GM13976 (cell line): ENCODE measurements at regions not wholly inside any gene's neighbourhood (a gene's known extent, or its start where the extent isn't known, plus 50 kb on each side); places are given as distances from the start of the nearest gene placed in this dataset.

Source experiments
- DNase-seq: peaks from one replicate; pipeline ENCODE4 v3.0.0; 2012; ENCODE audit warnings: low spot score
- CTCF ChIP-seq: IDR thresholded peaks from 2 replicates; pipeline ENCODE4 v1.5.1; 2012; ENCODE audit warnings: borderline replicate concordance, mild to moderate bottlenecking; ENCODE audit not compliant: insufficient read depth; ENCODE audit errors: extremely low read depth, missing control alignments, control extremely low read depth
- in situ Hi-C: fragments of 300-500 bp; cut with MboI; formaldehyde crosslinking; loops from one replicate; pipeline ENCODE4 v1.12.0; 2022; ENCODE audit warnings: low sequenced_read_pairs, mixed read lengths, inconsistent platforms; ENCODE audit not compliant: unreplicated experiment

GRCh38 chr2:75788154-75788553 lies 77.4 kb upstream of the GCFC2 start:
- in situ Hi-C loops = loop anchor here (25.0 kb wide), 1 partner anchor 799 kb away; no protein-coding TSS in a partner anchor
- DNase-seq = no peak
- no peak for TF ChIP-seq CTCF

- TF ChIP-seq CTCF = peak; percentile 40
- in situ Hi-C loops = loop anchor here (25.0 kb wide), 1 partner anchor 800 kb away; no protein-coding TSS in a partner anchor
- DNase-seq = no peak
Measured at GRCh38 chr2:75787532-75788132, 76.9 kb upstream of the GCFC2 start.

- in situ Hi-C loops = loop anchor here (25.0 kb wide), 1 partner anchor 812 kb away; no protein-coding TSS in a partner anchor
- DNase-seq = no peak
Measured at GRCh38 chr2:75775311-75775823, 64.7 kb upstream of the GCFC2 start.

GRCh38 chr2:75772908-75773630 lies 62.4 kb upstream of the GCFC2 start:
- in situ Hi-C loops = no loop called here
- TF ChIP-seq CTCF = no peak
- no peak for DNase-seq

More at GRCh38 chr2:75775311-75775823, 64.7 kb upstream of the GCFC2 start:
- no peak for TF ChIP-seq CTCF

GRCh38 chr2:75765798-75766197 lies 55.1 kb upstream of the GCFC2 start:
- in situ Hi-C loops = no loop called here
- no peak for DNase-seq
- TF ChIP-seq CTCF = no peak

- in situ Hi-C loops = no loop called here
- TF ChIP-seq CTCF = no peak
- DNase-seq = no peak
Measured at GRCh38 chr2:75764611-75765010, 53.9 kb upstream of the GCFC2 start.
